CD4-positive, alpha-beta T cell treated with Interleukin-6 for 4 hours (primary cell): ENCODE measurements at regions not wholly inside any gene's neighbourhood (a gene's known extent, or its start where the extent isn't known, plus 50 kb on each side); places are given as distances from the start of the nearest gene placed in this dataset.

Experiments used
- DNase-seq: peaks from one replicate; pipeline ENCODE4 v3.0.0-alpha.2; 2020; ENCODE audit warnings: mixed read lengths

GRCh38 chr18:41618147-41618546 is 336.9 kb upstream of the PIK3C3 start:
- DNase-seq, result no peak

- DNase-seq, result no peak
Measured at GRCh38 chr18:41617647-41618046, 337.4 kb upstream of the PIK3C3 start.

GRCh38 chr18:41613003-41613609 is 341.9 kb upstream of the PIK3C3 start:
- DNase-seq, result no peak

- DNase-seq, result no peak
Measured at GRCh38 chr18:41604964-41605363, 350.1 kb upstream of the PIK3C3 start.

GRCh38 chr18:41602034-41602433 is 353.0 kb upstream of the PIK3C3 start:
- no peak for DNase-seq

- DNase-seq, result no peak
Measured at GRCh38 chr18:41600693-41601391, 354.2 kb upstream of the PIK3C3 start.

- no peak for DNase-seq
Measured at GRCh38 chr18:41599466-41599865, 355.6 kb upstream of the PIK3C3 start.

GRCh38 chr18:41594582-41594981 is 360.5 kb upstream of the PIK3C3 start:
- no peak for DNase-seq

- DNase-seq, result no peak
Measured at GRCh38 chr18:41593171-41593675, 361.8 kb upstream of the PIK3C3 start.

GRCh38 chr18:41587976-41588375 is 367.1 kb upstream of the PIK3C3 start:
- DNase-seq, result no peak

GRCh38 chr18:41585512-41585911 is 369.5 kb upstream of the PIK3C3 start:
- DNase-seq, result no peak

GRCh38 chr18:41579185-41579584 is 375.8 kb upstream of the PIK3C3 start:
- no peak for DNase-seq

GRCh38 chr18:41577529-41577928 is 377.5 kb upstream of the PIK3C3 start:
- no peak for DNase-seq

- no peak for DNase-seq
Measured at GRCh38 chr18:41576643-41577042, 378.4 kb upstream of the PIK3C3 start.

GRCh38 chr18:41569867-41570266 is 385.2 kb upstream of the PIK3C3 start:
- no peak for DNase-seq

GRCh38 chr18:41561961-41562360 is 393.1 kb upstream of the PIK3C3 start:
- no peak for DNase-seq

GRCh38 chr18:41558715-41559114 is 396.3 kb upstream of the PIK3C3 start:
- no peak for DNase-seq

GRCh38 chr18:41553716-41554115 is 401.3 kb upstream of the PIK3C3 start:
- no peak for DNase-seq

- DNase-seq, result no peak
Measured at GRCh38 chr18:41548521-41549260, 406.3 kb upstream of the PIK3C3 start.

GRCh38 chr18:41545091-41545888 is 409.7 kb upstream of the PIK3C3 start:
- DNase-seq, result no peak

GRCh38 chr18:41543815-41544214 is 411.2 kb upstream of the PIK3C3 start:
- DNase-seq, result no peak

GRCh38 chr18:41540237-41540871 is 414.7 kb upstream of the PIK3C3 start:
- no peak for DNase-seq

- DNase-seq, result no peak
Measured at GRCh38 chr18:41538751-41539150, 416.3 kb upstream of the PIK3C3 start.
